ENCODE measurements at regions not wholly inside any gene's neighbourhood (a gene's known extent, or its start where the extent isn't known, plus 50 kb on each side); places are given as distances from the start of the nearest gene placed in this dataset.

- no peaks in the 10 kb centered on the region for H3K27me3 Mint-ChIP-seq (ENCODE audit: unreplicated experiment)
- no peak for DNase-seq (ENCODE audit: extremely low spot score, unreplicated experiment)
- no peaks in the 10 kb centered on the region for H3K36me3 Mint-ChIP-seq (ENCODE audit: unreplicated experiment)
- H3K9me3 Mint-ChIP-seq (ENCODE audit: unreplicated experiment) = no peaks in the 10 kb centered on the region
- peaks cover 22% of the 10 kb centered on the region for H3K4me1 Mint-ChIP-seq (ENCODE audit: unreplicated experiment)
- no peak overlapping the region for H3K4me3 Mint-ChIP-seq (ENCODE audit: unreplicated experiment)
- no peak for TF ChIP-seq CTCF (IDR thresholded peaks at IDR 0.05)
- no peak overlapping the region for H3K27ac Mint-ChIP-seq (ENCODE audit: unreplicated experiment)
Measured at GRCh38 chr6:122012578-122012977, 386.9 kb upstream of the HSF2 start.

GRCh38 chr6:122014961-122015360 is 384.5 kb upstream of the HSF2 start:
- no peak for TF ChIP-seq CTCF (IDR thresholded peaks at IDR 0.05)
- Mint-ChIP-seq H3K9me3 (ENCODE audit: unreplicated experiment) (no peaks in the 10 kb centered on the region), H3K27me3 (ENCODE audit: unreplicated experiment) (no peaks in the 10 kb centered on the region), H3K4me3 (ENCODE audit: unreplicated experiment) (no peak overlapping the region), H3K36me3 (ENCODE audit: unreplicated experiment) (no peaks in the 10 kb centered on the region), H3K27ac (ENCODE audit: unreplicated experiment) (no peak overlapping the region), H3K4me1 (ENCODE audit: unreplicated experiment) (peaks cover 6% of the 10 kb centered on the region)
- DNase-seq (ENCODE audit: extremely low spot score, unreplicated experiment) = no peak

- Mint-ChIP-seq H3K27me3 (ENCODE audit: unreplicated experiment) (no peaks in the 10 kb centered on the region), H3K27ac (ENCODE audit: unreplicated experiment) (no peak overlapping the region), H3K4me1 (ENCODE audit: unreplicated experiment) (peaks cover 15% of the 10 kb centered on the region), H3K36me3 (ENCODE audit: unreplicated experiment) (no peaks in the 10 kb centered on the region), H3K4me3 (ENCODE audit: unreplicated experiment) (no peak overlapping the region), H3K9me3 (ENCODE audit: unreplicated experiment) (no peaks in the 10 kb centered on the region)
- TF ChIP-seq CTCF (IDR thresholded peaks at IDR 0.05) = no peak
- DNase-seq (ENCODE audit: extremely low spot score, unreplicated experiment) = no peak
Measured at GRCh38 chr6:122020588-122021264, 378.7 kb upstream of the HSF2 start.

GRCh38 chr6:122025104-122025503 is 374.3 kb upstream of the HSF2 start:
- no peak overlapping the region for H3K27ac Mint-ChIP-seq (ENCODE audit: unreplicated experiment)
- DNase-seq (ENCODE audit: extremely low spot score, unreplicated experiment) = no peak
- H3K36me3 Mint-ChIP-seq (ENCODE audit: unreplicated experiment) = peaks cover 2% of the 10 kb centered on the region
- no peaks in the 10 kb centered on the region for H3K27me3 Mint-ChIP-seq (ENCODE audit: unreplicated experiment)
- peaks cover 26% of the 10 kb centered on the region for H3K4me1 Mint-ChIP-seq (ENCODE audit: unreplicated experiment)
- H3K4me3 Mint-ChIP-seq (ENCODE audit: unreplicated experiment) = no peak overlapping the region
- H3K9me3 Mint-ChIP-seq (ENCODE audit: unreplicated experiment) = no peaks in the 10 kb centered on the region
- no peak for TF ChIP-seq CTCF (IDR thresholded peaks at IDR 0.05)

GRCh38 chr6:122026582-122027369 is 372.7 kb upstream of the HSF2 start:
- no peak for TF ChIP-seq CTCF (IDR thresholded peaks at IDR 0.05)
- H3K4me3 Mint-ChIP-seq (ENCODE audit: unreplicated experiment) = no peak overlapping the region

More at GRCh38 chr6:122026582-122027369, 372.7 kb upstream of the HSF2 start:
- DNase-seq (ENCODE audit: extremely low spot score, unreplicated experiment) = no peak
- Mint-ChIP-seq H3K36me3 (ENCODE audit: unreplicated experiment) (peaks cover 2% of the 10 kb centered on the region), H3K27me3 (ENCODE audit: unreplicated experiment) (no peaks in the 10 kb centered on the region), H3K27ac (ENCODE audit: unreplicated experiment) (no peak overlapping the region), H3K9me3 (ENCODE audit: unreplicated experiment) (no peaks in the 10 kb centered on the region), H3K4me1 (ENCODE audit: unreplicated experiment) (peaks cover 22% of the 10 kb centered on the region)
